Vagina (tissue), 2 donors: ENCODE measurements at regions not wholly inside any gene's neighbourhood (a gene's known extent, or its start where the extent isn't known, plus 50 kb on each side); places are given as distances from the start of the nearest gene placed in this dataset.

Source experiments
- POLR2AphosphoS5 ChIP-seq, 2 donors: sonication (generic); formaldehyde crosslinking; IDR thresholded peaks; one replicate each; pipeline ENCODE4 v1.9.0; 2017; ENCODE audit warnings: antibody characterized with exemption in 2 of 2, mild to moderate bottlenecking in 2 of 2, low read depth in 1 of 2; ENCODE audit not compliant: insufficient read depth in 1 of 2
- TF ChIP-seq, protein P1 (sequence below), 3 experiments: fragments of 450-650 bp in 2 of 3; fragments of 200-600 bp in 1 of 3; sonication (generic) in 1 of 3; IDR thresholded peaks; one replicate each; pipeline ENCODE4 v1.5.1; 2017 to 2019; ENCODE audit warnings: antibody characterized with exemption in 3 of 3, mild to moderate bottlenecking in 2 of 3, moderate library complexity in 2 of 3

GRCh38 chr11:44474702-44475101 is 90.8 kb upstream of the CD82 start:
- TF ChIP-seq, protein P1, sequence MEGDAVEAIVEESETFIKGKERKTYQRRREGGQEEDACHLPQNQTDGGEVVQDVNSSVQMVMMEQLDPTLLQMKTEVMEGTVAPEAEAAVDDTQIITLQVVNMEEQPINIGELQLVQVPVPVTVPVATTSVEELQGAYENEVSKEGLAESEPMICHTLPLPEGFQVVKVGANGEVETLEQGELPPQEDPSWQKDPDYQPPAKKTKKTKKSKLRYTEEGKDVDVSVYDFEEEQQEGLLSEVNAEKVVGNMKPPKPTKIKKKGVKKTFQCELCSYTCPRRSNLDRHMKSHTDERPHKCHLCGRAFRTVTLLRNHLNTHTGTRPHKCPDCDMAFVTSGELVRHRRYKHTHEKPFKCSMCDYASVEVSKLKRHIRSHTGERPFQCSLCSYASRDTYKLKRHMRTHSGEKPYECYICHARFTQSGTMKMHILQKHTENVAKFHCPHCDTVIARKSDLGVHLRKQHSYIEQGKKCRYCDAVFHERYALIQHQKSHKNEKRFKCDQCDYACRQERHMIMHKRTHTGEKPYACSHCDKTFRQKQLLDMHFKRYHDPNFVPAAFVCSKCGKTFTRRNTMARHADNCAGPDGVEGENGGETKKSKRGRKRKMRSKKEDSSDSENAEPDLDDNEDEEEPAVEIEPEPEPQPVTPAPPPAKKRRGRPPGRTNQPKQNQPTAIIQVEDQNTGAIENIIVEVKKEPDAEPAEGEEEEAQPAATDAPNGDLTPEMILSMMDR (IDR thresholded peaks at IDR 0.05): no peak
- no peak for TF ChIP-seq POLR2AphosphoS5 (IDR thresholded peaks at IDR 0.05; ENCODE audit: insufficient read depth in 1 of 2, low read depth in 1 of 2)
